Glutamatergic neuron (in vitro differentiated cells): ENCODE measurements at regions not wholly inside any gene's neighbourhood (a gene's known extent, or its start where the extent isn't known, plus 50 kb on each side); places are given as distances from the start of the nearest gene placed in this dataset.

ENCODE experiments used
- DNase-seq: peaks from one replicate; pipeline ENCODE4 v3.0.0; 2022
- H3K27ac Mint-ChIP-seq: one replicate; pipeline ENCODE4 v1.8.0; 2020; ENCODE audit warnings: mild to moderate bottlenecking, mixed read lengths, inconsistent platforms; ENCODE audit not compliant: unreplicated experiment
- H3K27me3 Mint-ChIP-seq: one replicate; pipeline ENCODE4 v1.8.0; 2020; ENCODE audit warnings: mild to moderate bottlenecking, moderate library complexity, mixed read lengths, inconsistent platforms; ENCODE audit not compliant: unreplicated experiment
- H3K36me3 Mint-ChIP-seq: one replicate; pipeline ENCODE4 v1.8.0; 2020; ENCODE audit warnings: mild to moderate bottlenecking, mixed read lengths, inconsistent platforms; ENCODE audit not compliant: unreplicated experiment
- H3K4me1 Mint-ChIP-seq: one replicate; pipeline ENCODE4 v1.8.0; 2020; ENCODE audit warnings: mild to moderate bottlenecking, low read depth, mixed read lengths, inconsistent platforms; ENCODE audit not compliant: unreplicated experiment
- H3K4me3 Mint-ChIP-seq: one replicate; pipeline ENCODE4 v1.8.0; 2020; ENCODE audit warnings: mild to moderate bottlenecking, mixed read lengths, inconsistent platforms; ENCODE audit not compliant: unreplicated experiment
- H3K9me3 Mint-ChIP-seq: one replicate; pipeline ENCODE4 v1.8.0; 2020; ENCODE audit warnings: mild to moderate bottlenecking, moderate library complexity, mixed read lengths, inconsistent platforms; ENCODE audit not compliant: unreplicated experiment
- TF ChIP-seq, protein P1 (sequence below): fragments of 200-600 bp; sonication (generic); IDR thresholded peaks from one replicate; pipeline ENCODE4 v1.5.0; 2021; ENCODE audit not compliant: partially characterized antibody, unreplicated experiment

- TF ChIP-seq, protein P1, sequence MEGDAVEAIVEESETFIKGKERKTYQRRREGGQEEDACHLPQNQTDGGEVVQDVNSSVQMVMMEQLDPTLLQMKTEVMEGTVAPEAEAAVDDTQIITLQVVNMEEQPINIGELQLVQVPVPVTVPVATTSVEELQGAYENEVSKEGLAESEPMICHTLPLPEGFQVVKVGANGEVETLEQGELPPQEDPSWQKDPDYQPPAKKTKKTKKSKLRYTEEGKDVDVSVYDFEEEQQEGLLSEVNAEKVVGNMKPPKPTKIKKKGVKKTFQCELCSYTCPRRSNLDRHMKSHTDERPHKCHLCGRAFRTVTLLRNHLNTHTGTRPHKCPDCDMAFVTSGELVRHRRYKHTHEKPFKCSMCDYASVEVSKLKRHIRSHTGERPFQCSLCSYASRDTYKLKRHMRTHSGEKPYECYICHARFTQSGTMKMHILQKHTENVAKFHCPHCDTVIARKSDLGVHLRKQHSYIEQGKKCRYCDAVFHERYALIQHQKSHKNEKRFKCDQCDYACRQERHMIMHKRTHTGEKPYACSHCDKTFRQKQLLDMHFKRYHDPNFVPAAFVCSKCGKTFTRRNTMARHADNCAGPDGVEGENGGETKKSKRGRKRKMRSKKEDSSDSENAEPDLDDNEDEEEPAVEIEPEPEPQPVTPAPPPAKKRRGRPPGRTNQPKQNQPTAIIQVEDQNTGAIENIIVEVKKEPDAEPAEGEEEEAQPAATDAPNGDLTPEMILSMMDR, result no peak
- Mint-ChIP-seq H3K4me1 (no peaks in the 10 kb centered on the region), H3K27ac (no peak overlapping the region), H3K27me3 (peaks cover 2% of the 10 kb centered on the region), H3K9me3 (no peaks in the 10 kb centered on the region), H3K36me3 (no peaks in the 10 kb centered on the region), H3K4me3 (no peak overlapping the region)
- DNase-seq, result no peak
Measured at GRCh38 chr3:177287231-177287630, 89.9 kb upstream of the TBL1XR1 start.

GRCh38 chr3:177290633-177291032 is 93.4 kb upstream of the TBL1XR1 start:
- Mint-ChIP-seq H3K27ac (no peak overlapping the region), H3K4me3 (no peak overlapping the region), H3K9me3 (no peaks in the 10 kb centered on the region), H3K27me3 (peaks cover 2% of the 10 kb centered on the region), H3K36me3 (no peaks in the 10 kb centered on the region), H3K4me1 (no peaks in the 10 kb centered on the region)
- TF ChIP-seq, protein P1, result no peak
- DNase-seq, result no peak

DNA sequence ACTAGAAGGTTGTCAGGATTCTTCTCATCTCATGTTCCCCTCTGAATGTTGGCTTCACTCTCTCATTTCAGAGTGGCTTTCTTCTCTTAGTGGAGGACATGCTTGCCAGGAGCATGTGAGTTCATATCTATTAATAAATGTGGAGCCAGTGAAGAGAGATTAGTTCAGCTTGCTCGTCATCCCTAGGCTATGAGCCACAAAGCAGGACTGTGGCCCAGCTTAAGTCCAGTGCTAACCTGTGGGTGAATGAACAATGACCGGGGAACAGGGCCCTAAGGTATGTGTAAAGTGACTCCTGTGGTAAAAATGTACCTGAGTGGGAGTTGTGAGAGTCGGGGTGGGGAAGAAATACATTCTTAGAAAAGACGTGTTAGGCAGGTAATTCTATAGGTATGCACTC is 96.9 kb upstream of the TBL1XR1 start:
- Mint-ChIP-seq H3K4me3 (no peak overlapping the region), H3K4me1 (no peaks in the 10 kb centered on the region), H3K9me3 (no peaks in the 10 kb centered on the region), H3K27ac (no peak overlapping the region), H3K27me3 (peaks cover 2% of the 10 kb centered on the region), H3K36me3 (no peaks in the 10 kb centered on the region)
- DNase-seq, result no peak
- TF ChIP-seq, protein P1, result no peak

- no peaks in the 10 kb centered on the region for H3K9me3 Mint-ChIP-seq
- H3K27ac Mint-ChIP-seq, result no peak overlapping the region
- no peaks in the 10 kb centered on the region for H3K4me1 Mint-ChIP-seq
- no peaks in the 10 kb centered on the region for H3K36me3 Mint-ChIP-seq
- TF ChIP-seq, protein P1, result no peak
- H3K4me3 Mint-ChIP-seq, result no peak overlapping the region
- DNase-seq, result no peak
- H3K27me3 Mint-ChIP-seq, result no peaks in the 10 kb centered on the region
Measured at GRCh38 chr3:177295116-177295515, 97.8 kb upstream of the TBL1XR1 start.

DNA sequence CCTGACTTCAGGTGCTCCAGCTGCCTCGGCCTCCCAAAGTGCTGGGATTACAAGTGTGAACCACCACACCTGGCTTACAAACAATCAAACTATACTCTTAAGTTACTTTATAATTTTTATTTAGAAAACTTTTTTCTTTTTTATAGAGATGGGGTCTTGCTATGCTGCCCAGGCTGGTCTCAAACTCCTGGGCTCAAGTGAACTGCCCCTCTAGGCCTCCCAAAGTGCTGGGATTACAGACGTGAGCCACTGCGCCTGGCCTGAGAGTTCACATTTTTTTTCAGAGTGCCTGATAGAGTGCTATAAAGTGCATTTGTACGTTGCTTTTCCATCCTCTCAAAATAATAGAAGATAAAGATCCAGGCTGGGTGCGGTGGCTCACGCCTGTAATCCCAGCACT is 102.0 kb upstream of the TBL1XR1 start:
- Mint-ChIP-seq H3K36me3 (no peaks in the 10 kb centered on the region), H3K4me3 (no peak overlapping the region), H3K9me3 (no peaks in the 10 kb centered on the region), H3K4me1 (no peaks in the 10 kb centered on the region), H3K27ac (no peak overlapping the region), H3K27me3 (no peaks in the 10 kb centered on the region)
- no peak for DNase-seq
- TF ChIP-seq, protein P1, result no peak
